Fibroblast of mammary gland (primary cell): ENCODE measurements at regions not wholly inside any gene's neighbourhood (a gene's known extent, or its start where the extent isn't known, plus 50 kb on each side); places are given as distances from the start of the nearest gene placed in this dataset.

Source experiments
- DNase-seq: peaks from one replicate; pipeline ENCODE4 v3.0.0-alpha.2; 2010; ENCODE audit warnings: low read depth
- H3K4me3 ChIP-seq: 2 replicates; pipeline ENCODE4 v1.5.1; 2011; ENCODE audit warnings: low read depth, mild to moderate bottlenecking, low read length, moderate library complexity; ENCODE audit not compliant: control insufficient read depth
- TF ChIP-seq, protein P1 (sequence below): conservative IDR thresholded peaks from 2 replicates; pipeline ENCODE4 v1.5.1; 2011; ENCODE audit warnings: low read depth, low read length, inconsistent platforms; ENCODE audit not compliant: control insufficient read depth, insufficient read depth

DNA sequence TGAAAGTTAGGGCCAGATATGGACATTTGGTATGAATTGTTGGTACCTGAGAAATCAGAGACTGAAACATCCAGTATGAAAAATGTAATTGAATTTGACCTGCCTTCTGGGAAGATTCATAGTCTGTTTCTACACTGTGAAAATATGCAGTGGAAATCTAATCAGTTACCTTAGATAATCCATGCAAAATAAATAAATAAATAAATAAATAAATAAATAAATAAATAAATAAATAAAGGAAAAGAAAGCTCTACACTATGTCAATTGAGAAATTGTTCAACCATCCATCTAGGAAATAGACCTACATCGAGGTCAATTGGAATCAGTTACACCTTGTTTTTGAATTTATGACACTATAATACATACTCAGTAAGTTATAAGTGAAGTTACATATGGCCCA, 252.3 kb downstream of the VGLL3 start:
- no peak for DNase-seq
- TF ChIP-seq, protein P1, sequence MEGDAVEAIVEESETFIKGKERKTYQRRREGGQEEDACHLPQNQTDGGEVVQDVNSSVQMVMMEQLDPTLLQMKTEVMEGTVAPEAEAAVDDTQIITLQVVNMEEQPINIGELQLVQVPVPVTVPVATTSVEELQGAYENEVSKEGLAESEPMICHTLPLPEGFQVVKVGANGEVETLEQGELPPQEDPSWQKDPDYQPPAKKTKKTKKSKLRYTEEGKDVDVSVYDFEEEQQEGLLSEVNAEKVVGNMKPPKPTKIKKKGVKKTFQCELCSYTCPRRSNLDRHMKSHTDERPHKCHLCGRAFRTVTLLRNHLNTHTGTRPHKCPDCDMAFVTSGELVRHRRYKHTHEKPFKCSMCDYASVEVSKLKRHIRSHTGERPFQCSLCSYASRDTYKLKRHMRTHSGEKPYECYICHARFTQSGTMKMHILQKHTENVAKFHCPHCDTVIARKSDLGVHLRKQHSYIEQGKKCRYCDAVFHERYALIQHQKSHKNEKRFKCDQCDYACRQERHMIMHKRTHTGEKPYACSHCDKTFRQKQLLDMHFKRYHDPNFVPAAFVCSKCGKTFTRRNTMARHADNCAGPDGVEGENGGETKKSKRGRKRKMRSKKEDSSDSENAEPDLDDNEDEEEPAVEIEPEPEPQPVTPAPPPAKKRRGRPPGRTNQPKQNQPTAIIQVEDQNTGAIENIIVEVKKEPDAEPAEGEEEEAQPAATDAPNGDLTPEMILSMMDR, result no peak

DNA sequence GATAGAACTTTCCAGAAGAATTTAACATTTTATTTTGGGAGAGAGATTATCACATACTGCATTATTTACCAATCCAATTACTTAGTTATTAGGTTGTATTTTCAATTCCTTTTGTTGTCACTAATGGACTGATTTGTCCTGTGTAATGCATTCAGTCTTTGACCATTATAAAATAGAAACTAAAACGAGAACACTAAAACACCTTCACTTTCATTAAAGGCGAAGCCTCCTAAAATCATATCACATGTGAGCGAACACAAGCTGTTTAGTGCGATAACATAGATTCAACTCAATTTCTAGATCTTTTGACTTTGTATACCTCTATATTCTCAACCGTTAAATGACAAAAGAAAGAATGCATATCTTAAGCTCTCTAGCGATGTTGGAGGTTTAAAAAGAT, 253.4 kb downstream of the VGLL3 start:
- TF ChIP-seq, protein P1, result no peak
- DNase-seq, result no peak

More for the DNA sequence above, 252.3 kb downstream of the VGLL3 start:
- H3K4me3 ChIP-seq, result no peak overlapping the region

DNA sequence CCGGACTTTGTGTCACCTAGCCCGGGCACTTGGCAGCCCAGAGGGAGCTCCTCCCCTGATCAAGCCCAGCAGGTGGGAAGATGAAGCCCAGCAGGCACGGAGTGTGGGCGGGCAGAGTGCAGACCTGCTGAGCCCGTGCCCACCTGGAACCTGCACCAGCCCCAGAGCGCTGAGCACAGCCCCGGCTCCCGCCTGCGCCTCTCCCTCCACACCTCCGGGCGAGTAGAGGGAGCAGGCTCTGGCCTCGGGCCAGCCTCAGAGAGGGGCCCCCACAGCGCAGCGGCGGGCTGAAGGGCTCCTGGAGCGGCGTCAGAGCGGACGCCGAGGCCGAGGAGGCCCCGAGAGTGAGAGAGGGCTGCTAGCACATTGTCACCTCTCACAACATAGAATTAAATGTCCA, 257.7 kb downstream of the VGLL3 start:
- no peak overlapping the region for H3K4me3 ChIP-seq
- TF ChIP-seq, protein P1, result no peak
- no peak for DNase-seq

More for the DNA sequence above, 253.4 kb downstream of the VGLL3 start:
- H3K4me3 ChIP-seq, result no peak overlapping the region

DNA sequence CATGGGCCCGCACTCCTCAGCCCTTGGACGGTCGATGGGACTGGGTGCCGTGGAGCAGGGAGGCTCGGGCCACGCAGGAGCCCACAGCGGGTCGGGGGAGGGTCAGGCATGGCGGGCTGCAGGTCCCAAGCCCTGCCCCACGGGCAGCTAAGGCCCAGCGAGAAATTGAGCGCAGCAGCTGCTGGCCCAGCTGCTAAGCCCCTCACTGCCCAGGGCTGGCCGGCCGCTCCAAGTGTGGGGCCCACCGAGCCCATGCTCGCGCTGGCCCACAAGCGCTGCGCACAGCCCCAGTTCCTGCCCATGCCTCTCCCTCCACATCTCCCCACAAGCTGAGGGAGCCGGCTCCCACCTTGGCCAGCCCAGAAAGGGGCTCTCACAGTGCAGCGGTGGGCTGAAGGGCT, 259.4 kb downstream of the VGLL3 start:
- no peak for DNase-seq
- TF ChIP-seq, protein P1, result no peak
- no peak overlapping the region for H3K4me3 ChIP-seq

DNA sequence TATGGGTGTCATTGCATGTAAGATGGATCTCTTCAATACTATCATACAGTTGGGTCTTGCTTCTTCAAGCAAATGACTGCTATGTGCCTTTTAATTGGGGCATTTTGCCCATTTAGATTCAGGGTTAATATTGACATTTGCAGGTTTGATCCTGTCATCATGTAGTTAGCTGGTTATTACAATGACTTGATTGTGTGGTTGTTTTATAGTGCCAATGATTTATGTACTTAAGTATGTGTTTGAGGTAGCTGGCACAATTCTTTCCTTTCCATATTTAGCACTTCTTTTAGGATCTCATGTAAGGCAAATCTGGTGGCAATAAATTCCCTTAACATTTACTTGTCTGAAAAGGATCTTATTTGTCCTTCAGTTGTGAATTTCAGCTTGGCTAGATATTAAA, 267.5 kb downstream of the VGLL3 start:
- no peak for DNase-seq
- H3K4me3 ChIP-seq, result no peak overlapping the region
- TF ChIP-seq, protein P1, result no peak

DNA sequence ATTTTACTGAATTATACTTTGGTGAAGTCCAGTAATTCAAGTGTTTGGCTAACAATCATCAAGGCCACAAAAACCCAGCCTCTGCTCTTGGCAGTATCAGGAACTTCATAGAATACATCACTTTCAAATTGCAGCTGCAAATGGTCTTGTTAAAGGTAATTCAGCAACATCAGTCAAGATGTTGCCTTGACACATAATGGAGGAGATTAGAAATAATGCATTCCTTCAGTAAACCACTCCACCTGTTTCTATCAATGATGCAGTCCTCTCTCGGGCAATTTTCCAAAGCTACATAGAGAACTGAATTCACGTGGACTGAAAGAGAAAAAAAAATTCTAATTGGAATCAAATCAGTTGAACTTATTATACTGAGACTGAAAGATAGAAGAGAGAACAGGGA, 279.3 kb downstream of the VGLL3 start:
- TF ChIP-seq, protein P1, result no peak
- no peak for DNase-seq
- no peak overlapping the region for H3K4me3 ChIP-seq

DNA sequence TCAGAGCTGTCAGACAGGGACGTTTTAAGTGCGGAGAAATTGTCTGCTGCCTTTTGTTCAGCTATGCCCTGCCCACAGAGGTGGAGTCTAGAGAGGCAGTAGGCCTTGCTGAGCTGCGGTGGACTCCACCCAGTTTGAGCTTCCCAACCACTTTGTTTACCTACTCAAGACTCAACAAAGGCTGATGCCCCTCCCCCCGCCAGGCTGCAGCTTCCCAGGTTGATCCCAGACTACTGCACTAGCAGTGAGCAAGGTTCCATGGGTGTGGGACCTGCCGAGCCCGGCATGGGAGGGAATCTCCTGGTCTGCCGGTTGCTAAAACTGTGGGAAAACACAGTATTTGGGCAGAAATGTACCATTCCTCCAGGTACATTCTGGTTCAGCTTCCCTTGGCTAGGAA, 282.1 kb downstream of the VGLL3 start:
- TF ChIP-seq, protein P1, result no peak
- no peak overlapping the region for H3K4me3 ChIP-seq
- no peak for DNase-seq
